ENCODE measurements at regions not wholly inside any gene's neighbourhood (a gene's known extent, or its start where the extent isn't known, plus 50 kb on each side); places are given as distances from the start of the nearest gene placed in this dataset.

DNA sequence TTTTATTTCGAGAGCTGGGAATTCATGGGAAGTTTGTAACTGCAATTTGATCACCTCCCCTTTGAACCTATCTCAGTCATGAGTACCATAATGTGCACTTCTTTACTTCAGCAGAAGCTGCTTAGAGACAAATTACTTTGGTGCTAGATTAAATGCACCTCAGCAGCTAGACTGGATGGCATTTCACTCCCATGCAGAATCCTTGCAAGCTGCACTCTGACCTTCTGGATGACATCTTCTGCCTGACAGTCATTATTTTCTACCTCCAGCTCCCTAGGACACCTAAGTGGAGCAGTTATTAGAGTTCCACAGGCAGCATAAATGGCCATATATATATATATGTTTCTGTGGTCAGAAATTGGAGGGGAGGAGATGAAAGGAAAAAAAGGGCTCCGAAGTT is 366.0 kb upstream of the TMPRSS15 start:
- TF ChIP-seq, protein P1, sequence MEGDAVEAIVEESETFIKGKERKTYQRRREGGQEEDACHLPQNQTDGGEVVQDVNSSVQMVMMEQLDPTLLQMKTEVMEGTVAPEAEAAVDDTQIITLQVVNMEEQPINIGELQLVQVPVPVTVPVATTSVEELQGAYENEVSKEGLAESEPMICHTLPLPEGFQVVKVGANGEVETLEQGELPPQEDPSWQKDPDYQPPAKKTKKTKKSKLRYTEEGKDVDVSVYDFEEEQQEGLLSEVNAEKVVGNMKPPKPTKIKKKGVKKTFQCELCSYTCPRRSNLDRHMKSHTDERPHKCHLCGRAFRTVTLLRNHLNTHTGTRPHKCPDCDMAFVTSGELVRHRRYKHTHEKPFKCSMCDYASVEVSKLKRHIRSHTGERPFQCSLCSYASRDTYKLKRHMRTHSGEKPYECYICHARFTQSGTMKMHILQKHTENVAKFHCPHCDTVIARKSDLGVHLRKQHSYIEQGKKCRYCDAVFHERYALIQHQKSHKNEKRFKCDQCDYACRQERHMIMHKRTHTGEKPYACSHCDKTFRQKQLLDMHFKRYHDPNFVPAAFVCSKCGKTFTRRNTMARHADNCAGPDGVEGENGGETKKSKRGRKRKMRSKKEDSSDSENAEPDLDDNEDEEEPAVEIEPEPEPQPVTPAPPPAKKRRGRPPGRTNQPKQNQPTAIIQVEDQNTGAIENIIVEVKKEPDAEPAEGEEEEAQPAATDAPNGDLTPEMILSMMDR (IDR thresholded peaks at IDR 0.05 in 4 of 5, conservative IDR thresholded peaks at IDR 0.05 in 1 of 5), result no peak
- no peak for TF ChIP-seq POLR2A (IDR thresholded peaks at IDR 0.05)

Data from gastrocnemius medialis (tissue), 4 donors.